HG02840 (cell line): ENCODE measurements at regions not wholly inside any gene's neighbourhood (a gene's known extent, or its start where the extent isn't known, plus 50 kb on each side); places are given as distances from the start of the nearest gene placed in this dataset.

Experiments
- ATAC-seq: cut with Tn5 transposase; IDR thresholded peaks from one replicate; pipeline ENCODE4 v1.9.1; 2021; ENCODE audit warnings: mild to moderate bottlenecking, moderate library complexity, moderate number of reproducible peaks; ENCODE audit not compliant: unreplicated experiment, low FRiP score

DNA sequence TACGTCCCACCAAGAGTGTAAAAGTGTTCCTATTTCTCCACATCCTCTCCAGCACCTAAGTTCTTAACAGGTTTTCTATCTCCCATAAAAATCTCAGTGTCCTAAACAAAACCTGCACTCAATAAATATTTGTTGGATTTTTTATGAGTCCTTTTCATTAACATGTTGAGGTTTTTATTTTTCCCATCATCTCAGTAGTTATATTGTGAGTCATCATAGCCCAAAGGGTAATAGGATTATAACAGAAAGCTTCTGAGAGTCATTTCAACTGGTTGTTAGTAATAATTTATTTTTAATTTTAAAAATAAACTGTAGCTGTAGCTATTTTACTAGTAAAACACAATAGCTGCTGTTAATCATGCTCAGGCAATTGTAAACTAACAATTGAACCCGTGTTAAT is 331.6 kb upstream of the SLC30A5 start:
- no peak for ATAC-seq

DNA sequence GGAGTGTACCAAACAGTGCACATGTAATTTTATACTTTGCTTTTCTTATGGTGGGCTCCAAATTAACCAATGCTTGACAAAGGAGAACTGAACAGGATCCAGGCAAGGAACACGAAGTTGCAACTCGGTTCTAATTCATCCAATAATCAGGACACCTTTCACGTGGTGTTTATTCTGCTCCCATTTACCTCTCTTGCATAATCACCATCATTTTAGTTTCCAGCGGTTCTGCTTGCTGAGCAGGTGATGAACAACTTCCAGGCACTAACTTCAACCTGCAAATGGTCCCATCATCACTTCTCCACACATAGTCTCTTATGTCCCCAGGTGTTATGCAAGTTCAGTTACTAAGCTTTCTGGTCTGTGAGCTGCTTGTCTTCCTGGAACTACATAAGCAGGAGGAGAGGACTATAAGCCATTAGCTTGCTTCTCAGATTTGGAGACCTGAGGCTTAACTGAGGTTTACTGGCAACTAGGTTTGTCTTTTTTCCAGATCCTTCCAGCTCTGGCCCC is 326.8 kb upstream of the SLC30A5 start:
- no peak for ATAC-seq

DNA sequence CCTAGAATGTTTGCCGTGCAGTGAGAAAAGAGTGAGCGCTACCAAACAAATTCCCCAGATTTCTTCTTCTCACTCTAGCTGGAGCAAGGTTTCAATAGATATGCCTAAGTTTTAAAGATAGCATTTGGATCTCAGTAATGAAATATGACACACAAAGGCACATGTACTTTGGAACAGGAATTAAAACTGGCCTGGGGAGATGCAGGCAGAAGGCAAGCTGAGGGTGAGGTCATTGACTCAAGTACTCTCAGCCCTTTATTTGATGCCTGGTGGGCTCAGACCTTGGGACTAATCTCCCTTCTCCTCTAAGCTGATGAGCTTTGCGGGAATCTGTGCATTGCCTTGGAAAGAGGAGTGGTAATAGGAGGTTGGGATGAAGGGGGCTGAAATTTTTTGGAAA is 323.3 kb upstream of the SLC30A5 start:
- ATAC-seq, result no peak

DNA sequence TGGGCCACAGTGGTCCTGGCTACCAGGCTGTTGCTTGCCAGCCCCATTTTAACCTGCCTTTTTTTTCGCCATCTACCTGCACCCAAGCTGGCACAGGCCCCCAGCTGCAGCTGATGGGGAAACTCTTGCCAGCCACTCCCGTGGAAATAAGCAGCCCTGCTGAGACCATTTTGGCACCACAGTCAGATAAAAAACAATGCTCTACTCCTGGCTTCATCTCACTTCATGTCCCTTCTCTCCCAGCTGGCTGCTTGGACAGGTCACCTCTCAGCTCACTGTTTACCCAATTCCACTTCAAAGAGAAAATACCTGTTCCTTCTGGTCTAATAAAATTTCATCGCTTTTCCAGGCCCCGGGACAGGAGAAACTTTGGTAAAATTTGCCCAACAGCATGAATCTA is 322.6 kb upstream of the SLC30A5 start:
- ATAC-seq, result no peak

DNA sequence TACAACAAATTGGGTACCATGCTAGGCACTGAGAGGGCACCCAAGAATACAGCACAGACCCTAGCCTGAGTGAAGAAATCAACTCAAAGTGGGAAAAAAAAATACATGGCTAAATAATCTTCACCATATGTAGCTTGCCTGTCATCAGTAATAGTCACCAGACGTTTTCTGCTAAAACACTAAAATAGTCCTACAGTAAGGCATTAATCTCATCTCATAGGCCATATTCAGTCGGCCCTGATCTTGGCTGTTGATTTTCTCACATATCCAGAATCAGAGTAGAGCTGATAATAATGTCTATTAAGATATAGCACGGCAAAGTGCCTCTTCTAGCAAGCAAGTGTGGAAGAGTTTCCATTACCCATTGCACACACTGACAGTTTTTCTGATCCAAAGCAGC is 322.1 kb upstream of the SLC30A5 start:
- no peak for ATAC-seq

DNA sequence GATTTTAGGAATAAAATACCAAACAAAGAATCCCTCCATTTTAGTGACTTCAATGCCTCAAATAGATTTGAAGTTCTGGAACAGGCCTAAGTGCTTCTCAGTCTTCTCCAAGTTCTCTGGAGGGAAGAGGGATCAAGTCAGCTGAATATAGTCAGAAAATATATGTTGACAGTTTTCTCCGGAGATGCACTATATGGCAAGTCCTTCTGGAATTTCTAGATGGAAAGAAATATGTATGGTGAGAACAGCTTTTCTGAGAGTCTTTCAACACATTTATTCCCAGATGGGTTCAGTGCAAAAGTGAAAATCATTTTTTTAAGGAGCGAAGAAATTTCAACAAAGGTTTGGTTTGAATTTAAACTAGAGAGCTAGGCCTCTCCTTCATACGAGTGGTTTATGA is 317.4 kb upstream of the SLC30A5 start:
- ATAC-seq, result no peak

DNA sequence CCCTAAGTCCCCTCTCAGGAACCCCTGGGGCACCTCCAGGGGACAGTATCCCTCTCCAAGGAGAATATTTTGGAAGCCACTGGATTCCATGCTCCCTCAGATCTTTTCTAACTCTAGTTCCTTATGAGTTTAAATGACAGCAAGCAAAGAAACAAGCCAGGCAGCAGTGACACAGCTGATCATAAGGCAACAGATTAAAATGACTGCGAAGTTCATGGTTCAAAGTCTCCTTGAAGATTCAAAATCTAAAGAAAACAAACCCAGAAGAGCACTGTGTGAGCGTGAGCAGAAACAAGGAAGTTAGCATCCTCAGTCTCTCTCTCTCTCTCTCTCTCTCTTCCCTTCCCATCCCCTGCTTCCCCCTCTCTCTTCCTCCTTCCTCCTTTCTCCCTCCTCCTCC is 316.7 kb upstream of the SLC30A5 start:
- ATAC-seq, result no peak

DNA sequence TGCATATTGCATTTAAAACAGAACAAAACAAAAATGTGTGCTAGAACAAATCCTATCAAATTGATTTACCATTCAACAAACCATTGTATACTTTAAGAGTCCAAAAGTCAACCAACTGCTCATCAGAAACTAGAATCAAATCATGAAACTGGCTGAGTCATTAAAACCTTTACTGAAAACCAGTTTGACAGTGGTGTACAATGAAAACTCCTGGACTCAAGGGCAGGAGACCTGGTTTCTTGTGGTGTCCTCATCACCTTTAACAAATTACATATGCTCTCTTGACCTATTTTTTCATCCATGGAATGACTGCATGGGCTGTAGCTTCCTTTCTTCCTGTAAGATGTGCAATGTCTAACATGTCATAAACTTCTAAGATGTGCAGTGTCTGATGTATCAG is 315.3 kb upstream of the SLC30A5 start:
- no peak for ATAC-seq

DNA sequence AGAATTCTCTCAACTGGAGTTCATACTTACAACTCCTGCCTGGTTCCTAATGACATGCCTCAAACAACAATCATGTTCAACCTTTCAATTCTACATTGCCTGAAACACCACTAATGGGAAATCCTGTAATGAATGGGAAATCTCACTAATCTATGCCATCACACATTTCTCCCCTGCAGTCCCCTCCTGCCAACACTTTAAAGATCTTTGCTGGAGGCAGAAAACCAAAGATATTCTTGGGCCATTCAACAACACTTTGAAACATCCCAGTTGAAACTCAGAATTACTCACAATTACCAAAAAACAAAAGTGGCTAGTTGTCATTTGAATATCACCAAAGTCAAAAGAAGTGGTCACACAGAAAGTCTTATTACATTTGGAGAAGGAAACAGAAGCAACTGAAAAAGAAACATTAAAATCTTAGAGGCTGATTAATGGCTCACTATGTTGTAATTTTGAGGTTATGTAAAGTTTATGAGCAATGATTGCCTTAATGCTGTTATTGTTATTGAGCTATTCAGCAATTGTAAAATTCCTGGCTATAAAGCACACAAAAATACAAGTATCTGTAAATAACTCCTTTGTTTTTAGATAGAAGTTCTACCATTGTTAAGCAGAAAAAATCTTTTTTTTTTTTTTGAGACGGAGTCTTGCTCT is 313.4 kb upstream of the SLC30A5 start:
- no peak for ATAC-seq

DNA sequence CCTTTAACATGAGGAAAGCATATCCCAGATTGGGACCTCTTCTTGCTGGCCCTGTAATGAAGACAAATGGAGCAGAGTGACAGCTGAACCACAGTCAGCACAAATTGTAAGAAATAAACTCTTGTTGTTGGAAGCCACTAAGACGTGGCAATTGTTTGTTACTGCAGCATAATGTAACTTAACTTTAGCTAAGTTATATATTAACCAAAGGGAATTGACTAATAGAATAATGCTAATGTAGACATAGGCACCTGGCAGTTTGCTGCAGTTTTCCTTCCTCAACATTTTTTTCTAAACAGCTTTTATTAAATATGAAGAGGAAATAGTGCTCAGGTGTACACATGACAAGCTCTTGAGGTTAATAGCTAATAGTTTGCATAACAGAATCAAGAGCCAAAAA is 300.7 kb upstream of the SLC30A5 start:
- no peak for ATAC-seq

DNA sequence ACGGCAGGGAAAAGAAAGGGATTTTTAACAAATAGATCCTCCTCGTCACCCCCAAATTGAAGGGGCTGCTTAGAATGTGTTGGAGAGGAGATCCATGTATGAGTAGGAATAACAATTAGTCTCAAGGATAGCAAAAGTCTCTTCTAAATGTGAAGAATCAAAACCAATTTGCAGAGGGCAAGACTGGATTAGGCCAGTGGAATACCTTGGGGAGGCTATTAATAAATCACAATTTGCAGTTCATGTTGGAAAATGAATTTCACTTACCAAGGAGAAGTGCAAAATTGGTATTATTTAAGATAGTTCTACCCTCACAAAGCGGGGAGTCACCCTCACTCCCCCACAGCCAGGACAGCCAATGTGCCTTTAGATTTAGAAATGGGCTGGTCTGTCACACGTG is 299.8 kb upstream of the SLC30A5 start:
- ATAC-seq, result no peak

DNA sequence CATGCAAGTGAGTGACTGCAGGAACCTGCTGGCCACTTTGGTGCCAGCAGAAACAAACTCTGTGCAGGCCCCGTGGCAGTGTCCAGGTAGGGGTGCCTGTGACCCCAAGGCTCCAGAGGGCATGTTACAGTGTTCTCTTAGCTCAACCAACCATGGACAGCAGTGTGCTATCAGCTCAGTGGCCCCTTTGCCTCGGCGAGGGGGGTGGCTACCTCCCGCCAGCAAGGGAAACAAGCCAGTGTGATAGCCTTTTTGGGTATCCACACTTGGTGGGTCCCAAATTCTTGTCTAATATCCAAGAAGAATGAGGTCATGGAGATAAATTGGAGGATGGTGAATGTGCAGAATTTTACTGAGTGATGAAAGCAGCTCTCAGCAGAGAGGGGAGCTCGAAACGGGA is 298.6 kb upstream of the SLC30A5 start:
- ATAC-seq, result no peak

DNA sequence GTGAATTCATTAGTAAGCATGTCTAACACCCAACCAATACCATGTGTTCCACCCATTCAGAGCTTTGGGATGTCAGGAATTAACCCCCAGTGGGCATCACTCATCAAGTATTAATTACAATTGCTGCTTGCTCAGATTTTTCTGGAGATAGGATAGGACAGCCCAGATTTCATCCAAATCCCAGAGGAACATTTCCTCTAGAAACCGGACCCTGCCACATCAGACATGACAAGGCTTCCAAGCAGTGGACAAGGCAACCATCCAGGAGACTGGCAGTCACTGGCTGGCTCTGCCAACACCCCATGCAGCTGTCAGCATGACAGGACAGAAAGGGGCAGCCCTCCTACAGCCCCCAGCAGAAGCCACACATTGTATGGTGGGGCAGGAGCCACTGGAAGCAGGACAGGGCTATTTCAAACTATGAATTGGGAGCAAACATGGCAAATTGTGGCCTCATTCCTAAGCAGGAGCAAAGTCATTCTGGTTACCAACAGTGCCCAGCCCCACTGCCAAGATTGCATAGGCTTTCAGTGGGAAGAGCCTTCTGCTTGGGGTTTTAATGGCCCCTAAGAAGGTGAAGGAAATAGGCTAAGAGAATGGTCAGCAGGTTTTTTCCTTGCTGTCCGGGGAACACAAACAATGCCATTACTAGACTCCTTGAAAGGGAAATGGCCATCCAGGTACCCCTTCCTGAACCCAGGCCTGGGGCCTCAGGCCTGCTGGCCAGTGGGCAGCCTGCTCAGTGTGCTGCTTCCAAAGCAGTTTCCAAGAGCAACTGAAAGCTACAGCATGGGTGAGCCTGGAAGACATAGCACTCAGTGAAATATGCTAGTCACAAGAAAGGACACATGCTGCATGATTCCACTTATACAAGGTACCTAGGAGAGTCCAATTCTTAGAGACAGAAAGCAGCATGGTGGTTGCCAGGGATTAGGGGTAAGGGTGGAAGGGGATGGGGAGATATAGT is 294.7 kb upstream of the SLC30A5 start:
- no peak for ATAC-seq

DNA sequence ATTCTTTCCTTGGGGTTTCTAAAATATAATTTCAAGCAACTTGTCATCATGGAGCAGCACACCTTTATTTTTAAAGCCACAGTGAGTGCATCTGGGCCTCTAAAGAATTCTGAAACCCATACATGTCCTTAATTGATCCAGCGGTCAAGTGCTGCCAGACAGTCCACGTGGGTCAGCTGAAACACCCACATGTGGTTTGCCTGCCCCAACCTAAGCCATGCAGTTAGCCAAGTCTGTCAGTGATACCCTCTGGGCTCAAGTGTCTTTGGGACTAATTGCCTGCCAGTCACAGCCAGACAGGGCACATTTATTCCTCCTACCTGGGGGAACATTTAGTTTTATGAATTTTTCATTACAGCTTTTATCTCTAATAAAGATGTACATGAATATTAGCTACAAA is 291.4 kb upstream of the SLC30A5 start:
- no peak for ATAC-seq

DNA sequence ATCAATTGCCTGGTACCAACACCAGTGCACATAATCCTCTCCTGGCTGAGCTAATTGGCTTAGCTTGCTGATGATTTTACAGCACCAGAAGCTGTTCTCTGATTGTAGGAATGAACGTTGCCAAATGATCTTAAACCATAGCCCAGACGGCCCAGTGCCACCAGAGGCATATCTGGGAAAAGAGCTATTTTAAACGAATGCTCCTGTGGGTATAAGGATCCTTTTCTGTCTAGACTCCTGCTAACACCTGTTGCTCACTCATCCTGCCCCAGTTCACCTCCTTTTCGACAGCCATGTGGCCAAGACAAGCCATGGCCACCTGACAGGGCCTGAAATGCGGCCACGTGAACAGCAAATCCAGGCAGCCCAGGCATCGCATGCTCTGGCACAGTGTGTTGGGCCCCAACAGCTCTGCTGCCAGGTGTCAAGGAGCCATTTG is 289.9 kb upstream of the SLC30A5 start:
- ATAC-seq, result no peak

DNA sequence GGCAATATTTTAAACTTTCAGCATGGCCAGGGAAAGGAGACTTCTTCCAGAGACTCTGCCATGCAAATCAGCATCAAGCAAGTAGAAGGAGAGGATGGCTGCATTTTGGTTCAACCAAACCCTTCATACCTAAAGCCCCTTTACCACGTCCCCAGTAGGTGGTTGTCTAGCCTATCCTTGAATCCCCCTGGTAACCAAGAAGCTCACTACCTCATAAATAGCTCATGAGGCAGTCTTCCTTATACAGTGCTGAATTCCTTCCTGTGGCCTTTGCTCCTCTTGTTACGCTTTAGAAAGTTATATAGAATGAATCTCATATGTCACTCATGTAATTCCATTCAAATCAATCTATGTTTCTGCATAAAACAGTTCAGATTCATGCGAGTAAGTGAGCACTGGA is 289.5 kb upstream of the SLC30A5 start:
- ATAC-seq, result no peak

DNA sequence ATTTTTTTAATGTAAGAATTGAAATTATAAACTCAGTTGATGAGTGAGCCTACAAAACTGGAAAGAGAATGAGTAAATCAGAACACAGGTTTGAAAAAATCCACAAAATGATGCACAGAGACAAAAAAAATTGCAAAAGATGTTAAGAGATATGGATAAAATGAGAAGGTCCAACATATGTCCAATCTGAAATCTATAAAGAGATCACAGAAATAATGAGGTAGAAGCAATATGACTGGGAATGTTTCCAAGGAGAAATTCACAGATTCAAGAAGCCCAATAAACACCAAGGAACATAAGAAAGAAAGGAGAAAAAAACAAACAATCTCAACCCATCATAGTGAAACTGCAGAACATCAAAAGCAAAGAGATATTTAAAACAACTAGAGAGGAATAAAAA is 288.4 kb upstream of the SLC30A5 start:
- ATAC-seq, result no peak

DNA sequence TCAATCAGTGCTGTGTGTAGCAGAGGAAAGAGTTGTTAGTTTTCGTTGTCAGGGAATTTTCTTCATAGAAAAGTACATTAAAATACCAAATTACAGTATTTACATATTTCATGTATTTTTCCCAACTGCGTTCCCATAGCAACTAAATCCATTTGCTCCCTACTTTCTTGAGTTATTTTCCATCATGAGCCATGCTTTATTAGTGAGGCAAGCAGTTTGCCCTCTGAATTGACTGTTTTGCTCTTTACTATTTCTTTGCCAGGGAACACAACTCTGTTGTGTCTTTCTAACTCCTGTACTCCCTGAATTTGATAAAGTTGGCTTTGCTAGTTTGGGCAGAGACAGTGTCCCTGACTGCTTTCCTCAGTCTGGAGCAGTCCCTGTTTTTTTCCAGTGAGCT is 276.2 kb upstream of the SLC30A5 start:
- no peak for ATAC-seq

DNA sequence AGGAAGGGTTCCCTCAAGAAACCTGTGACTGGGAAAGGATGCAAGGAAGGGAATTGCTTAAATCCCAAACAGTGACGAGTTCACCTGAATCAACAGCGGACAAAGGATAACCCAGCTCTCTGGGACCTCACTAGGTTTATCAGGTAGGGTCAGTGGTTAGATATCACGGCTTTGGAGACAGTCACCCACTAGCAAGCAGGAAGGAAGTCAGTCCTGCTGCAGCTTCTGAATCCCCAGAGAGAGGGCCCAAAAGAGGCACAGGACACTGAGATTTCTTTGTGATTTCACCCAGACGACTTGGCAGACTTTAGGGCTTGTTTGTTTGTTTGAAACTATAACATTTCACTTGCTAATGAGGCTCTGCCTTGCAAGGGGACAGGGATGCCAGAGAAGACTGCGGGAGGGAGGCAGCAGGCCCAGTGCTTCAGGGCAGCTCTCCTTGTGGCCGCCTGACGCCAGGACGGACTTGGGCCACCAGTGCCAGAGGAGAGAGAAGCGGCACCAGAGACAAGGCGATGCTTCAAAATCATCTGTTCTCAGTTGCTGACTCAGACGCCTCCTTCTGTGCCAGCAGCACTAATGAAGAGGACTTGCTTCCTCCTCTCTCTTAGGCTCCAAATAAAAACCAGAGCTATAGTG is 275.6 kb upstream of the SLC30A5 start:
- ATAC-seq, result no peak

DNA sequence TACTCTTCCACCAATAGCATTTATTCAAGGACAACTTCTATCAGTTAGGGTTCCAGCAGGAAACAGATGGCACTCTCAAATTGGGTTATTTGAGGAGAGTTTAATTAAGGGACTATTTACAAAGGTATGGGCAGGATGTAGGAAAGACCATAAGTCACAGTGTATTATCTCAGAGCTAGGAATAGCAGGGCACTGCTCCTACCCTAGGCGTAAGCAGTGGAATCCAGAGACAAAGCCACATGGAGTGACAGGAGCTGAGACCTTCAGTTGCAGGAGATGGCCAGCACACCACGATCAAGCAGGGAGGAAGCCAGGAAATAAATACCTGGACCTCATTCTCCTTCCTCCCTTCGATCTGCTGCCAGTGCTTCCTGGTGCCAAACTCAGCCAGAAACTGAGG is 274.9 kb upstream of the SLC30A5 start:
- no peak for ATAC-seq

DNA sequence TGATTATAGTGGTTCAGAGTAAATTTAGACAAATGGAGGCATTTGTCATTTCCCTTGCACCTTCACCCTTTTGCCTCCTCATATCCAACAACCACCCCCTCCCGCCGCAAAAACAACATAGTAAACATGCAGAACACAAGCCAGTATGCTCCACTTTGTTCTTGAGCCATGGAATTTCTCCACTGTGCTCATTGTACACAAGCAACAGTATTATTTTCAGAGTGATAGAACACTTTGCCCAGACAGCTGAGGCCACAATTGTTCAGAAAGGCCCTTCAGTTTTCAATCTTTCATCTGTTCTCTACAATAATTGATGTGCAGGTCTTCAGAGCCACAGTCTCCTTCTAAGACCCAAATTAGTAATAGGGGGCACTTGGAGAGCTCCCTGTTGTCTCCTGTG is 272.8 kb upstream of the SLC30A5 start:
- ATAC-seq, result no peak
